Smooth muscle cell of the brain vasculature (primary cell): ENCODE measurements at regions not wholly inside any gene's neighbourhood (a gene's known extent, or its start where the extent isn't known, plus 50 kb on each side); places are given as distances from the start of the nearest gene placed in this dataset.
A peak's percentile ranks its signal among the peaks of the same experiment; 100 is the strongest.

ENCODE experiments used
- DNase-seq: peaks from one replicate; pipeline ENCODE4 v3.0.0-alpha.2; 2012; ENCODE audit warnings: low read depth, low spot score

GRCh38 chr11:76721755-76722677, 51.5 kb upstream of the LRRC32 start:
- DNase-seq = peak; percentile 74

DNA sequence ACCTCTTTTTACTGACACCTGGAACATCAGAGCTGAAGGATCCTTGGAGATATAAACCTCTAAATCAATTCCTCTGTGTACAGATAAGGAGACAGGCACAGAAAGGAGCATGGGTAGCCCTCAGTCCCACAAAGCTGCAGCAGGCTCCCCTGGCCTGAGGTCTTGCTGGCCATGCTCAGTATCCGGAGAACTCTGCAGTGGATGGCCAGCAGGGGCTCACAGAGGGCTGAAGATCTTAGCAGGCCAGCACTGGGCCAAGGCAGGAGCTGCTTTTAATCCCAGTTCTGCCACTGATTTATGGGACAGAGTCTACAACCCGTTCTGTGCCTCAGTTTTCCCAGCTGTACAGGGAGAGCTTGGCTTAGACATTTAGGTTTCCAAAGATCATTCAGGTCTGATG, 52.6 kb upstream of the LRRC32 start:
- no peak for DNase-seq

DNA sequence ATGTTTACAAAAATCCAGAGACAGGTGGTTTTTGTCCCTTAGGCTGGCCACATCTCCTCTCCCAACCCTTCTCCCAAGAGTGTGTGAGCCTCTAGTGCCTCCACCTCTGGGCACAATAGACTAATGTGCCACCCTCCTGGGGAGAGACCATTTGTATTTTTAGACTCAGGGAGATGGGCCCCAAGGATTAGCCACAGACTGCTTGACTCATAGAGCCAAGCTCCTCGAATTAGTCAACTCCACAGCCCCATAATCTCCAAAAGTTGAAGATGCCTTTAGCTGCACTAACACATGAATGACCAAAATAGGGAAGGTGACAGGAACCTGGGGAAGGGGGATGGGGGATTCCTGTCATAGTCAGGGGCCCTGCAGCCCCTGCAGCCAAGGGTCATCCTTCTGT, 53.0 kb upstream of the LRRC32 start:
- DNase-seq = no peak

GRCh38 chr11:76724171-76724768, 53.7 kb upstream of the LRRC32 start:
- DNase-seq = no peak

GRCh38 chr11:76728227-76728626, 54.9 kb upstream of the TSKU start:
- no peak for DNase-seq

GRCh38 chr11:76728778-76729177, 54.4 kb upstream of the TSKU start:
- DNase-seq = no peak

DNA sequence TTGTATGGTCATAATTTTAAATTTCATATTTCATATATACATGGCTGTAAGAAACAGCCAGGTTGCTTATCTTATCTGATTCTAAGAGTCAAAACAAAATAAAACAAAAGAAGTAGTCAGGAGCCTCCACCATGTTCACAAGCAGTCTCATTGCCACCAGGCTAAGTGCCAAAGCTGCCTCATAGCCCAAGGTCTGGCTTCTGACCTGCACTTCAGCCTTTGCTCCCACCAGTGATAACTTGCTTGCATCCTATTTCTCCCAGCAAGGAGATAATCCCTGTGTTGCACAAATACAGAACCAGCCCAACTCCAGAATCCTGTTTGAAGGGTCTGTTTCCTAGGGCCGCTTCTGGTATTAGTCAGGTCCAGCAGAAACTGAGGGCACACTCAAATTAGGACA, 53.9 kb upstream of the TSKU start:
- DNase-seq = no peak

- no peak for DNase-seq
Measured at GRCh38 chr11:76730887-76731565, 52.1 kb upstream of the TSKU start.

DNA sequence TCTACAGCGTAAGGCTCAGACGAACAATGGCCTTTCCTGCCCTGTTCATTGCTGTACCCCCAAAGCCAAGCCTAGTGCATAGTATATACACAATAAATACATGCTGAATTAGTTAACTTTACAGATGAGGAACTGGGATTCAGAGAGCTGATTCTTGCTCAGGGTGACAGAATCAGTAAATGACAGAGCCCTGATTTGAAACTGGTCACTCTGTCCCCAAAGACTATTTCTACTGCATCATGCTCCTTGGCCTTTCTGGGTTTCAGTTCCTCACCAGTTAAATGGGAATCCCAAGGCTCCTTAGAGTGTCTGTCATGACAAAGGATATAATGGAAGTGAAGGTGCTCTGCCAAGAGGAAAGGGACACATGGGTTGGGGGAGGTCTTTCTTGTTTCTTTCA, 50.5 kb upstream of the TSKU start:
- DNase-seq = no peak
